ENCODE measurements at regions not wholly inside any gene's neighbourhood (a gene's known extent, or its start where the extent isn't known, plus 50 kb on each side); places are given as distances from the start of the nearest gene placed in this dataset.
A peak's percentile ranks its signal among the peaks of the same experiment; 100 is the strongest.

- no peak for DNase-seq
Observed at GRCh38 chr4:122027203-122027602, 75.3 kb upstream of the TRPC3 start.

GRCh38 chr4:122017296-122017695 is 65.4 kb upstream of the TRPC3 start:
- DNase-seq: no peak

- no peak for DNase-seq
Observed at GRCh38 chr4:122015203-122015602, 63.3 kb upstream of the TRPC3 start.

GRCh38 chr4:122012735-122013134 is 60.9 kb upstream of the TRPC3 start:
- DNase-seq: no peak

- no peak for DNase-seq
Observed at GRCh38 chr4:122010610-122011009, 58.8 kb upstream of the TRPC3 start.

GRCh38 chr4:122009524-122009923 is 57.7 kb upstream of the TRPC3 start:
- no peak for DNase-seq

GRCh38 chr4:122007016-122007415 is 55.2 kb upstream of the TRPC3 start:
- DNase-seq: no peak

- no peak for DNase-seq
Observed at GRCh38 chr4:122005064-122005755, 53.4 kb upstream of the TRPC3 start.

GRCh38 chr4:122003335-122003734 is 51.5 kb upstream of the TRPC3 start:
- DNase-seq: peak; percentile 59
